ENCODE measurements at regions not wholly inside any gene's neighbourhood (a gene's known extent, or its start where the extent isn't known, plus 50 kb on each side); places are given as distances from the start of the nearest gene placed in this dataset.
A peak's percentile ranks its signal among the peaks of the same experiment; 100 is the strongest.

- Mint-ChIP-seq H3K36me3 (ENCODE audit: low read depth) (no peaks in the 10 kb centered on the region), H3K9me3 (ENCODE audit: low read depth) (peaks cover 58% of the 10 kb centered on the region), H3K4me3 (ENCODE audit: unreplicated experiment) (no peak overlapping the region), H3K4me1 (ENCODE audit: low read depth) (no peaks in the 10 kb centered on the region), H3K27ac (ENCODE audit: unreplicated experiment) (no peak overlapping the region), H3K27me3 (ENCODE audit: low read depth) (no peaks in the 10 kb centered on the region)
- no peak for DNase-seq (ENCODE audit: low spot score)
- no peak for TF ChIP-seq CTCF (IDR thresholded peaks at IDR 0.05)
Measured at GRCh38 chrX:146181858-146182257, 364.2 kb downstream of the SLITRK2 start.

GRCh38 chrX:146186540-146186939, 368.9 kb downstream of the SLITRK2 start:
- TF ChIP-seq CTCF (IDR thresholded peaks at IDR 0.05), result no peak
- Mint-ChIP-seq H3K36me3 (ENCODE audit: low read depth) (no peaks in the 10 kb centered on the region), H3K9me3 (ENCODE audit: low read depth) (peaks cover 49% of the 10 kb centered on the region), H3K4me3 (ENCODE audit: unreplicated experiment) (no peak overlapping the region), H3K27ac (ENCODE audit: unreplicated experiment) (no peak overlapping the region), H3K27me3 (ENCODE audit: low read depth) (no peaks in the 10 kb centered on the region), H3K4me1 (ENCODE audit: low read depth) (no peaks in the 10 kb centered on the region)
- no peak for DNase-seq (ENCODE audit: low spot score)

GRCh38 chrX:146189371-146189770, 371.7 kb downstream of the SLITRK2 start:
- TF ChIP-seq CTCF (IDR thresholded peaks at IDR 0.05), result no peak
- peaks cover 44% of the 10 kb centered on the region for H3K9me3 Mint-ChIP-seq (ENCODE audit: low read depth)
- H3K36me3 Mint-ChIP-seq (ENCODE audit: low read depth), result no peaks in the 10 kb centered on the region
- no peak overlapping the region for H3K27ac Mint-ChIP-seq (ENCODE audit: unreplicated experiment)
- no peak for DNase-seq (ENCODE audit: low spot score)
- H3K4me1 Mint-ChIP-seq (ENCODE audit: low read depth), result no peaks in the 10 kb centered on the region
- no peaks in the 10 kb centered on the region for H3K27me3 Mint-ChIP-seq (ENCODE audit: low read depth)
- H3K4me3 Mint-ChIP-seq (ENCODE audit: unreplicated experiment), result no peak overlapping the region

GRCh38 chrX:146208821-146209220, 391.2 kb downstream of the SLITRK2 start:
- TF ChIP-seq CTCF (IDR thresholded peaks at IDR 0.05), result no peak
- Mint-ChIP-seq H3K27ac (ENCODE audit: unreplicated experiment) (no peak overlapping the region), H3K36me3 (ENCODE audit: low read depth) (no peaks in the 10 kb centered on the region), H3K27me3 (ENCODE audit: low read depth) (no peaks in the 10 kb centered on the region), H3K9me3 (ENCODE audit: low read depth) (peaks cover 30% of the 10 kb centered on the region), H3K4me3 (ENCODE audit: unreplicated experiment) (no peak overlapping the region), H3K4me1 (ENCODE audit: low read depth) (no peaks in the 10 kb centered on the region)
- DNase-seq (ENCODE audit: low spot score), result no peak

GRCh38 chrX:146224442-146224841, 406.8 kb downstream of the SLITRK2 start:
- peaks cover 40% of the 10 kb centered on the region for H3K9me3 Mint-ChIP-seq (ENCODE audit: low read depth)

More at GRCh38 chrX:146224442-146224841, 406.8 kb downstream of the SLITRK2 start:
- no peaks in the 10 kb centered on the region for H3K27me3 Mint-ChIP-seq (ENCODE audit: low read depth)
- H3K4me3 Mint-ChIP-seq (ENCODE audit: unreplicated experiment), result no peak overlapping the region
- H3K36me3 Mint-ChIP-seq (ENCODE audit: low read depth), result no peaks in the 10 kb centered on the region
- no peaks in the 10 kb centered on the region for H3K4me1 Mint-ChIP-seq (ENCODE audit: low read depth)
- no peak overlapping the region for H3K27ac Mint-ChIP-seq (ENCODE audit: unreplicated experiment)
- TF ChIP-seq CTCF (IDR thresholded peaks at IDR 0.05), result peak; percentile 19
- DNase-seq (ENCODE audit: low spot score), result no peak
